ENCODE measurements at regions not wholly inside any gene's neighbourhood (a gene's known extent, or its start where the extent isn't known, plus 50 kb on each side); places are given as distances from the start of the nearest gene placed in this dataset.

GRCh38 chr17:73934696-73935095, 268.8 kb upstream of the RPL38 start:
- Histone ChIP-seq H3K36me3 (no peaks in the 10 kb centered on the region), H3K4me1 (no peaks in the 10 kb centered on the region), H3K27me3 (peaks cover 32% of the 10 kb centered on the region), H3K9me3 (no peaks in the 10 kb centered on the region), H3K4me3 (no peak overlapping the region), H3K27ac (no peak overlapping the region)
- TF ChIP-seq POLR2AphosphoS5 (IDR thresholded peaks at IDR 0.05) (no peak), POLR2A (IDR thresholded peaks at IDR 0.05) (no peak), CTCF (IDR thresholded peaks at IDR 0.05) (no peak)
- ATAC-seq, result no peak
- 15% methylated on average over 2 of the region's 2 CpGs; no CpG with 5 or more reads in 1 of the 2 donors for WGBS, 2 donors (ENCODE audit: low coverage in 1 of 2)

- no peak for ATAC-seq
- no peaks in the 10 kb centered on the region for H3K4me1 ChIP-seq
- peaks cover 32% of the 10 kb centered on the region for H3K27me3 ChIP-seq
- no peak for TF ChIP-seq POLR2AphosphoS5 (IDR thresholded peaks at IDR 0.05)
- no peak for TF ChIP-seq CTCF (IDR thresholded peaks at IDR 0.05)
- TF ChIP-seq POLR2A (IDR thresholded peaks at IDR 0.05), result no peak
- no peak for TF ChIP-seq EP300 (IDR thresholded peaks at IDR 0.05)
- H3K9me3 ChIP-seq, result no peaks in the 10 kb centered on the region
- WGBS, 2 donors (ENCODE audit: low coverage in 1 of 2), result 93 to 100% methylated on average over 3 to 8 of the region's 8 CpGs
- no peak overlapping the region for H3K27ac ChIP-seq
- no peak overlapping the region for H3K4me3 ChIP-seq
- no peaks in the 10 kb centered on the region for H3K36me3 ChIP-seq
Observed at GRCh38 chr17:73936908-73937627, 266.4 kb upstream of the RPL38 start.

GRCh38 chr17:73938706-73939105, 264.8 kb upstream of the RPL38 start:
- H3K27ac ChIP-seq, result no peak overlapping the region
- H3K36me3 ChIP-seq, result no peaks in the 10 kb centered on the region
- H3K9me3 ChIP-seq, result no peaks in the 10 kb centered on the region
- H3K4me1 ChIP-seq, result no peaks in the 10 kb centered on the region
- H3K27me3 ChIP-seq, result peaks cover 39% of the 10 kb centered on the region
- 93% methylated on average over 2 of the region's 2 CpGs; no CpG with 5 or more reads in 1 of the 2 donors for WGBS, 2 donors (ENCODE audit: low coverage in 1 of 2)
- TF ChIP-seq CTCF (IDR thresholded peaks at IDR 0.05) (no peak), POLR2A (IDR thresholded peaks at IDR 0.05) (no peak), POLR2AphosphoS5 (IDR thresholded peaks at IDR 0.05) (no peak)
- no peak for ATAC-seq
- H3K4me3 ChIP-seq, result no peak overlapping the region

GRCh38 chr17:73939806-73940205, 263.7 kb upstream of the RPL38 start:
- 67% methylated on average over 1 of the region's 8 CpGs; no CpG with 5 or more reads in 1 of the 2 donors for WGBS, 2 donors (ENCODE audit: low coverage in 1 of 2)
- Histone ChIP-seq H3K27me3 (peaks cover 50% of the 10 kb centered on the region), H3K4me3 (no peak overlapping the region), H3K27ac (no peak overlapping the region), H3K4me1 (no peaks in the 10 kb centered on the region), H3K36me3 (no peaks in the 10 kb centered on the region), H3K9me3 (no peaks in the 10 kb centered on the region)
- TF ChIP-seq POLR2A (IDR thresholded peaks at IDR 0.05), result no peak
- no peak for TF ChIP-seq CTCF (IDR thresholded peaks at IDR 0.05)
- TF ChIP-seq EP300 (IDR thresholded peaks at IDR 0.05), result no peak
- TF ChIP-seq POLR2AphosphoS5 (IDR thresholded peaks at IDR 0.05), result no peak
- no peak for ATAC-seq

GRCh38 chr17:73940511-73940910, 263.0 kb upstream of the RPL38 start:
- no peaks in the 10 kb centered on the region for H3K36me3 ChIP-seq
- no peaks in the 10 kb centered on the region for H3K4me1 ChIP-seq
- H3K27me3 ChIP-seq, result peaks cover 50% of the 10 kb centered on the region
- H3K9me3 ChIP-seq, result no peaks in the 10 kb centered on the region
- H3K27ac ChIP-seq, result no peak overlapping the region
- no peak overlapping the region for H3K4me3 ChIP-seq
- no peak for TF ChIP-seq POLR2AphosphoS5 (IDR thresholded peaks at IDR 0.05)
- no peak for TF ChIP-seq POLR2A (IDR thresholded peaks at IDR 0.05)
- TF ChIP-seq CTCF (IDR thresholded peaks at IDR 0.05), result no peak
- no peak for TF ChIP-seq EP300 (IDR thresholded peaks at IDR 0.05)
- ATAC-seq, result no peak
- WGBS, 2 donors (ENCODE audit: low coverage in 1 of 2), result no CpG with 5 or more reads among the region's 3 CpGs
